Right atrium auricular region (tissue), 2 donors: ENCODE measurements at regions not wholly inside any gene's neighbourhood (a gene's known extent, or its start where the extent isn't known, plus 50 kb on each side); places are given as distances from the start of the nearest gene placed in this dataset.

Experiments used
- DNase-seq: peaks from one replicate; pipeline ENCODE4 v3.0.0-alpha.2; 2019; ENCODE audit warnings: low spot score
- H3K27ac ChIP-seq, 2 donors: fragments of 200-600 bp; sonication (generic); 1 replicate in 1 of 2; 2 replicates in 1 of 2; pipeline ENCODE4 v1.5.1; 2016 to 2019
- H3K27me3 ChIP-seq, 2 donors: fragments of 200-600 bp; sonication (generic); one replicate each; pipeline versions ENCODE4 v1.5.1 to v1.6.0; 2017 to 2019
- H3K36me3 ChIP-seq: fragments of 200-600 bp; sonication (generic); one replicate; pipeline ENCODE4 v1.5.1; 2016
- H3K4me1 ChIP-seq, 2 donors: fragments of 200-600 bp; sonication (generic); one replicate each; pipeline versions ENCODE4 v1.5.1 to v1.6.0; 2017 to 2019
- H3K4me3 ChIP-seq, 2 donors: fragments of 200-600 bp; sonication (generic); 1 replicate in 1 of 2; 2 replicates in 1 of 2; pipeline ENCODE4 v1.5.1; 2017 to 2019; ENCODE audit warnings: mild to moderate bottlenecking in 1 of 2, moderate library complexity in 1 of 2
- H3K9me3 ChIP-seq, 2 donors: fragments of 200-600 bp; sonication (generic); one replicate each; pipeline ENCODE4 v1.5.1; 2019
- CTCF ChIP-seq, 2 donors: fragments of 200-600 bp; sonication (generic); IDR thresholded peaks; one replicate each; pipeline ENCODE4 v1.5.1; 2019; ENCODE audit warnings: antibody characterized with exemption in 2 of 2

- Histone ChIP-seq H3K4me1 (no peaks in the 10 kb centered on the region), H3K27me3 (no peaks in the 10 kb centered on the region), H3K9me3 (peaks cover 0 to 3% of the 10 kb centered on the region in 2 donors), H3K4me3 (no peak overlapping the region), H3K36me3 (no peaks in the 10 kb centered on the region), H3K27ac (no peak overlapping the region)
- TF ChIP-seq CTCF (IDR thresholded peaks at IDR 0.05), result no peak
- DNase-seq, result no peak
These were observed 813.4 kb downstream of the C6orf118 start for GRCh38 chr6:164495882-164496495.

GRCh38 chr6:164478426-164478825, 831.0 kb downstream of the C6orf118 start:
- H3K27ac ChIP-seq, result no peak overlapping the region
- no peaks in the 10 kb centered on the region for H3K9me3 ChIP-seq
- no peak for TF ChIP-seq CTCF (IDR thresholded peaks at IDR 0.05)
- H3K27me3 ChIP-seq, result no peaks in the 10 kb centered on the region
- H3K4me3 ChIP-seq, result no peak overlapping the region
- H3K36me3 ChIP-seq, result no peaks in the 10 kb centered on the region
- no peak for DNase-seq
- H3K4me1 ChIP-seq, result no peaks in the 10 kb centered on the region

GRCh38 chr6:164477790-164478189, 831.6 kb downstream of the C6orf118 start:
- no peak for TF ChIP-seq CTCF (IDR thresholded peaks at IDR 0.05)
- Histone ChIP-seq H3K27me3 (no peaks in the 10 kb centered on the region), H3K4me1 (no peaks in the 10 kb centered on the region), H3K4me3 (no peak overlapping the region), H3K9me3 (no peaks in the 10 kb centered on the region), H3K36me3 (no peaks in the 10 kb centered on the region), H3K27ac (no peak overlapping the region)
- no peak for DNase-seq

- Histone ChIP-seq H3K4me1 (no peaks in the 10 kb centered on the region), H3K36me3 (no peaks in the 10 kb centered on the region), H3K4me3 (no peak overlapping the region), H3K9me3 (no peaks in the 10 kb centered on the region), H3K27me3 (no peaks in the 10 kb centered on the region), H3K27ac (no peak overlapping the region)
- TF ChIP-seq CTCF (IDR thresholded peaks at IDR 0.05), result no peak
- DNase-seq, result no peak
These were observed 832.3 kb downstream of the C6orf118 start for GRCh38 chr6:164477101-164477500.

GRCh38 chr6:164469276-164469949, 840.0 kb downstream of the C6orf118 start:
- Histone ChIP-seq H3K27ac (no peak overlapping the region), H3K9me3 (no peaks in the 10 kb centered on the region), H3K27me3 (no peaks in the 10 kb centered on the region), H3K4me1 (no peaks in the 10 kb centered on the region), H3K4me3 (no peak overlapping the region), H3K36me3 (no peaks in the 10 kb centered on the region)
- no peak for TF ChIP-seq CTCF (IDR thresholded peaks at IDR 0.05)
- DNase-seq, result no peak

GRCh38 chr6:164455835-164456234, 853.6 kb downstream of the C6orf118 start:
- no peak for TF ChIP-seq CTCF (IDR thresholded peaks at IDR 0.05)
- no peaks in the 10 kb centered on the region for H3K4me1 ChIP-seq
- H3K9me3 ChIP-seq, result no peaks in the 10 kb centered on the region
- no peak for DNase-seq
- H3K4me3 ChIP-seq, result no peak overlapping the region
- H3K27ac ChIP-seq, result no peak overlapping the region
- no peaks in the 10 kb centered on the region for H3K27me3 ChIP-seq
- no peaks in the 10 kb centered on the region for H3K36me3 ChIP-seq
